ENCODE measurements at regions not wholly inside any gene's neighbourhood (a gene's known extent, or its start where the extent isn't known, plus 50 kb on each side); places are given as distances from the start of the nearest gene placed in this dataset.
"Not testable (repeated sequence)": the region's sequence is repeated elsewhere in the genome, so short reads cannot be mapped to it uniquely, and the experiment has no call there.

DNA sequence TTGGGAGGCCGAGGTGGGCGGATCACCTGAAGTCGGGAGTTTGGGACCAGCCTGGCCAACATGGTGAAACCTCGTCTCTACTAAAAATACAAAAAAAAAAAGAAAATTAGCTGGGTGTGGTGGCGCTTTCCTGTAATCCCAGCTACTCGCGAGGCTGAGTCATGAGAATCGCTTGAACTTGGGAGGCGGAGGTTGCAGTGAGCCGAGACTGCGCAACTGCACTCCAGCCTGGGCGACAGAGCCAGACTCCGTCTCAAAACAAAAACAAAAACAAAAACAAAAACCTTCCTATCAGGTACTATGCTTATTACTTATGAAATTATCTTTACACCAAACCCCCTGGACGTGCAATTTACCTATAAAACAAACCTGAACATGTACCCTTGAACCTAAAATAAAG lies 106.0 kb upstream of the PNPT1 start:
- H2BK12ac ChIP-seq (ENCODE audit: low read length in 2 of 2); H3K4me3 ChIP-seq (ENCODE audit: insufficient read depth in 1 of 2, low read depth in 1 of 2, low read length in 2 of 2); H3K36me3 ChIP-seq (ENCODE audit: control insufficient read depth in 1 of 2, insufficient read depth in 2 of 2, low read depth in 1 of 2, low read length in 2 of 2); H2BK15ac ChIP-seq (ENCODE audit: low read depth, poor library complexity, severe bottlenecking); DNase-seq; H3K9ac ChIP-seq (ENCODE audit: low read length); H3K27me3 ChIP-seq (ENCODE audit: control insufficient read depth in 1 of 2, insufficient read depth in 1 of 2, low read length in 2 of 2); H2AK5ac ChIP-seq (ENCODE audit: low read length, severe bottlenecking); H3K23ac ChIP-seq (ENCODE audit: low read length in 2 of 2); H3K18ac ChIP-seq (ENCODE audit: low read depth in 1 of 2, low read length in 2 of 2); H3K9me3 ChIP-seq (ENCODE audit: control insufficient read depth, low read length); H2AFZ ChIP-seq (ENCODE audit: low read depth, low read length); H3K79me1 ChIP-seq (replicated peaks; ENCODE audit: low read length, poor library complexity, severe bottlenecking); H3K4me1 ChIP-seq (ENCODE audit: control insufficient read depth, insufficient read depth, low read depth, low read length); H3K4me2 ChIP-seq (ENCODE audit: low read length, poor library complexity, severe bottlenecking); H3K14ac ChIP-seq (ENCODE audit: low read length in 2 of 2); H2BK120ac ChIP-seq (ENCODE audit: low read depth, low read length); H3K27ac ChIP-seq (ENCODE audit: low read length, poor library complexity, severe bottlenecking); H3K4ac ChIP-seq (ENCODE audit: low read depth in 1 of 2, low read length in 2 of 2); H2BK5ac ChIP-seq (ENCODE audit: low read depth, low read length, poor library complexity, severe bottlenecking); H4K8ac ChIP-seq (ENCODE audit: low read length); H4K91ac ChIP-seq (ENCODE audit: low read length): not testable (repeated sequence)
- WGBS: 98% methylated on average over 11 of the region's 14 CpGs

DNA sequence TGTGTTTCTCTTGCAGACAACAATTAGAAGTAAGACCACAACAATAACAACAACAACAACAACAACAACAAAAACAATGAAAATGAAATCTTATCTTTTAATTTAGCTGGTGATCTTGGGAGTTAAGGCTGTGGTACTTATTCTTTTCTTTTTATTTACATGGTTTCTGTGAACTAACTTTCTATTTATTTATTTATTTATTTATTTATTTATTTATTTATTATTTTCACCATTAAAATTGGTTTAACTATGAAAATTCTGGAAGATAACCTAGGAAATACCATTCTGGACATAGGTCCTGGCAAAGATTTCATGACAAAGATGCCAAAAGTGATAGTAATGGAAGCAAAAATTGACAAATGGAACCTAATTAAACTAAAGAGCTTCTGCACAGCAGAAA lies 102.5 kb upstream of the PNPT1 start:
- Histone ChIP-seq H3K4me1 (ENCODE audit: control insufficient read depth, insufficient read depth, low read depth, low read length) (no peaks in the 10 kb centered on the region), H2BK120ac (ENCODE audit: low read depth, low read length) (no peak overlapping the region), H3K4me3 (ENCODE audit: insufficient read depth in 1 of 2, low read depth in 1 of 2, low read length in 2 of 2) (no peak overlapping the region), H3K18ac (ENCODE audit: low read depth in 1 of 2, low read length in 2 of 2) (no peak overlapping the region), H2BK5ac (ENCODE audit: low read depth, low read length, poor library complexity, severe bottlenecking) (no peak overlapping the region), H4K91ac (ENCODE audit: low read length) (no peak overlapping the region), H3K14ac (ENCODE audit: low read length in 2 of 2) (no peak overlapping the region), H3K36me3 (ENCODE audit: control insufficient read depth in 1 of 2, insufficient read depth in 2 of 2, low read depth in 1 of 2, low read length in 2 of 2) (no peaks in the 10 kb centered on the region), H3K4me2 (ENCODE audit: low read length, poor library complexity, severe bottlenecking) (no peak overlapping the region), H3K23ac (ENCODE audit: low read length in 2 of 2) (no peak overlapping the region), H4K8ac (ENCODE audit: low read length) (no peak overlapping the region), H3K27me3 (ENCODE audit: control insufficient read depth in 1 of 2, insufficient read depth in 1 of 2, low read length in 2 of 2) (no peaks in the 10 kb centered on the region), H2BK15ac (ENCODE audit: low read depth, poor library complexity, severe bottlenecking) (no peak overlapping the region), H3K9me3 (ENCODE audit: control insufficient read depth, low read length) (no peaks in the 10 kb centered on the region), H3K9ac (ENCODE audit: low read length) (no peak overlapping the region), H3K4ac (ENCODE audit: low read depth in 1 of 2, low read length in 2 of 2) (no peak overlapping the region), H2AFZ (ENCODE audit: low read depth, low read length) (no peak overlapping the region), H2AK5ac (ENCODE audit: low read length, severe bottlenecking) (no peak overlapping the region), H3K27ac (ENCODE audit: low read length, poor library complexity, severe bottlenecking) (no peak overlapping the region), H3K79me1 (replicated peaks; ENCODE audit: low read length, poor library complexity, severe bottlenecking) (no peaks in the 10 kb centered on the region), H2BK12ac (ENCODE audit: low read length in 2 of 2) (no peak overlapping the region)
- no peak for DNase-seq

DNA sequence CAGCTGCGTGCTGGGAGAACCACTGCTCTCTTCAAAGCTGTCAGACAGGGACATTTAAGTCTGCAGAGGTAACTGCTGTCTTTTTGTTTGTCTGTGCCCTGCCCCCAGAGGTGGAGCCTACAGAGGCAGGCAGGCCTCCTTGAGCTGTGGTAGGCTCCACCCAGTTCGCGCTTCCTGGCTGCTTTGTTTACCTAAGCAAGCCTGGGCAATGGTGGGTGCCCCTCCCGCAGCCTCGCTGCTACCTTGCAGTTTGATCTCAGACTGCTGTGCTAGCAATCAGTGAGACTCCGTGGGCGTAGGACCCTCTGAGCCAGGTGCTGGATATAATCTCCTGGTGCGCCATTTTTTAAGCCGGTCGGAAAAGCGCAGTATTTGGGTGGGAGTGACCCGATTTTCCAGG lies 100.0 kb upstream of the PNPT1 start:
- not testable (repeated sequence) for H3K9me3 ChIP-seq (ENCODE audit: control insufficient read depth, low read length); H3K18ac ChIP-seq (ENCODE audit: low read depth in 1 of 2, low read length in 2 of 2); H2AK5ac ChIP-seq (ENCODE audit: low read length, severe bottlenecking); H3K23ac ChIP-seq (ENCODE audit: low read length in 2 of 2); H3K14ac ChIP-seq (ENCODE audit: low read length in 2 of 2); H3K4me2 ChIP-seq (ENCODE audit: low read length, poor library complexity, severe bottlenecking); H3K36me3 ChIP-seq (ENCODE audit: control insufficient read depth in 1 of 2, insufficient read depth in 2 of 2, low read depth in 1 of 2, low read length in 2 of 2); H4K91ac ChIP-seq (ENCODE audit: low read length); H2BK12ac ChIP-seq (ENCODE audit: low read length in 2 of 2); DNase-seq; H3K27me3 ChIP-seq (ENCODE audit: control insufficient read depth in 1 of 2, insufficient read depth in 1 of 2, low read length in 2 of 2); H3K4me1 ChIP-seq (ENCODE audit: control insufficient read depth, insufficient read depth, low read depth, low read length); H2BK5ac ChIP-seq (ENCODE audit: low read depth, low read length, poor library complexity, severe bottlenecking); H4K8ac ChIP-seq (ENCODE audit: low read length); H3K27ac ChIP-seq (ENCODE audit: low read length, poor library complexity, severe bottlenecking); H2BK120ac ChIP-seq (ENCODE audit: low read depth, low read length); H3K4me3 ChIP-seq (ENCODE audit: insufficient read depth in 1 of 2, low read depth in 1 of 2, low read length in 2 of 2); H3K9ac ChIP-seq (ENCODE audit: low read length); H3K4ac ChIP-seq (ENCODE audit: low read depth in 1 of 2, low read length in 2 of 2); H2AFZ ChIP-seq (ENCODE audit: low read depth, low read length); H2BK15ac ChIP-seq (ENCODE audit: low read depth, poor library complexity, severe bottlenecking); H3K79me1 ChIP-seq (replicated peaks; ENCODE audit: low read length, poor library complexity, severe bottlenecking)
- WGBS: 93% methylated on average over 11 of the region's 12 CpGs

DNA sequence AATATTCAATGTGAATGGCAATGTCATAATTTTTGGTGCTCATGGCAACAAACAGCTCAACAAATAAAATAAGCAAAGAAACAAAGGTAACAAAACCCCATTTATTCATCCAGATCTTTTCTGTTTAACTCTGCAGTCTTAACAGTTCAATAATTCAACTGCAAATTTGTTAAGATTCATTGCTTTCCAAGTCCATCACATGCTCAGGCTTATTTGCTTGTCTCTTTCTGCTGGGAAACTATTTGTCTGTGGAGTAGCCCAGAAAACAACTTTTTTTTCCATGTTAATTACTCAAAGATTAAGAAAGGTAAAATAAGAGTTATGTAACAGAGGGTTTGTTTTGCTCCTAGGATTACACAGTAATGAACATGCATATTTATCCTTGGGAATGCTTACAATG lies 92.6 kb upstream of the PNPT1 start:
- no peak overlapping the region for H2BK12ac ChIP-seq (ENCODE audit: low read length in 2 of 2)

More for the DNA sequence above, 92.6 kb upstream of the PNPT1 start:
- no peak for DNase-seq
- Histone ChIP-seq H3K27me3 (ENCODE audit: control insufficient read depth in 1 of 2, insufficient read depth in 1 of 2, low read length in 2 of 2) (no peaks in the 10 kb centered on the region), H3K79me1 (replicated peaks; ENCODE audit: low read length, poor library complexity, severe bottlenecking) (no peaks in the 10 kb centered on the region), H3K9me3 (ENCODE audit: control insufficient read depth, low read length) (no peaks in the 10 kb centered on the region), H2BK120ac (ENCODE audit: low read depth, low read length) (no peak overlapping the region), H3K4me3 (ENCODE audit: insufficient read depth in 1 of 2, low read depth in 1 of 2, low read length in 2 of 2) (no peak overlapping the region), H3K9ac (ENCODE audit: low read length) (no peak overlapping the region), H3K4ac (ENCODE audit: low read depth in 1 of 2, low read length in 2 of 2) (no peak overlapping the region), H3K27ac (ENCODE audit: low read length, poor library complexity, severe bottlenecking) (no peak overlapping the region), H3K4me1 (ENCODE audit: control insufficient read depth, insufficient read depth, low read depth, low read length) (peaks cover 2% of the 10 kb centered on the region), H3K14ac (ENCODE audit: low read length in 2 of 2) (no peak overlapping the region), H3K4me2 (ENCODE audit: low read length, poor library complexity, severe bottlenecking) (no peak overlapping the region), H2BK15ac (ENCODE audit: low read depth, poor library complexity, severe bottlenecking) (no peak overlapping the region), H3K23ac (ENCODE audit: low read length in 2 of 2) (no peak overlapping the region), H4K8ac (ENCODE audit: low read length) (no peak overlapping the region), H2AFZ (ENCODE audit: low read depth, low read length) (no peak overlapping the region), H3K36me3 (ENCODE audit: control insufficient read depth in 1 of 2, insufficient read depth in 2 of 2, low read depth in 1 of 2, low read length in 2 of 2) (no peaks in the 10 kb centered on the region), H4K91ac (ENCODE audit: low read length) (no peak overlapping the region), H2BK5ac (ENCODE audit: low read depth, low read length, poor library complexity, severe bottlenecking) (no peak overlapping the region), H3K18ac (ENCODE audit: low read depth in 1 of 2, low read length in 2 of 2) (no peak overlapping the region), H2AK5ac (ENCODE audit: low read length, severe bottlenecking) (no peak overlapping the region)

Measured in mesenchymal stem cell (in vitro differentiated cells and primary cell).